Naive B cell (primary cell): ENCODE measurements at regions not wholly inside any gene's neighbourhood (a gene's known extent, or its start where the extent isn't known, plus 50 kb on each side); places are given as distances from the start of the nearest gene placed in this dataset.
"Not testable (repeated sequence)": the region's sequence is repeated elsewhere in the genome, so short reads cannot be mapped to it uniquely, and the experiment has no call there.

Experiments
- ATAC-seq, 2 donors: fragments of 150-1000 bp; cut with Tn5 transposase; 2 replicates each; pipeline ENCODE4 v1.10.0; 2021; ENCODE audit warnings: low read depth in 2 of 2, mild to moderate bottlenecking in 2 of 2, moderate library complexity in 2 of 2
- DNase-seq: peaks from one replicate; pipeline ENCODE4 v3.0.0; 2022
- H3K27ac Mint-ChIP-seq, 6 donors: one replicate each; pipeline ENCODE4 v1.8.0; 2020 to 2022; ENCODE audit warnings: mild to moderate bottlenecking in 6 of 6, mixed read lengths in 6 of 6, moderate library complexity in 5 of 6, inconsistent platforms in 2 of 6
- H3K27me3 Mint-ChIP-seq, 3 donors: one replicate each; pipeline ENCODE4 v1.8.0; 2021 to 2022; ENCODE audit warnings: mixed read lengths in 3 of 3, mild to moderate bottlenecking in 1 of 3
- H3K36me3 Mint-ChIP-seq, 2 donors: one replicate each; pipeline ENCODE4 v1.8.0; 2020 to 2022; ENCODE audit warnings: mixed read lengths in 2 of 2, inconsistent platforms in 1 of 2, mild to moderate bottlenecking in 1 of 2
- H3K4me1 Mint-ChIP-seq, 3 donors: one replicate each; pipeline ENCODE4 v1.8.0; 2020 to 2022; ENCODE audit warnings: mixed read lengths in 3 of 3, inconsistent platforms in 1 of 3, mild to moderate bottlenecking in 1 of 3, moderate library complexity in 1 of 3
- H3K4me3 Mint-ChIP-seq, 8 donors: one replicate each; pipeline ENCODE4 v1.8.0; 2020 to 2022; ENCODE audit warnings: mild to moderate bottlenecking in 8 of 8, mixed read lengths in 8 of 8, moderate library complexity in 8 of 8, inconsistent platforms in 2 of 8
- H3K9me3 Mint-ChIP-seq, 7 donors: one replicate each; pipeline ENCODE4 v1.8.0; 2020 to 2022; ENCODE audit warnings: mixed read lengths in 7 of 7, mild to moderate bottlenecking in 5 of 7, inconsistent platforms in 2 of 7, moderate library complexity in 1 of 7

- Mint-ChIP-seq H3K4me3 (no peak overlapping the region), H3K27ac (no peak overlapping the region)
- ATAC-seq = no peak
Observed at GRCh38 chr9:74120470-74120869, 376.7 kb upstream of the RORB start.

GRCh38 chr9:74122216-74122615 lies 374.9 kb upstream of the RORB start:
- ATAC-seq (no peak), DNase-seq (no peak)
- Mint-ChIP-seq H3K27me3 (no peaks in the 10 kb centered on the region), H3K9me3 (peaks cover 0 to 7% (median 0%) of the 10 kb centered on the region in 7 donors), H3K27ac (no peak overlapping the region), H3K36me3 (no peaks in the 10 kb centered on the region), H3K4me1 (peaks cover 0 to 4% (median 0%) of the 10 kb centered on the region in 3 donors), H3K4me3 (no peak overlapping the region)

More at GRCh38 chr9:74120470-74120869, 376.7 kb upstream of the RORB start:
- Mint-ChIP-seq H3K36me3 (no peaks in the 10 kb centered on the region), H3K9me3 (peaks cover 0 to 7% (median 0%) of the 10 kb centered on the region in 7 donors), H3K27me3 (no peaks in the 10 kb centered on the region), H3K4me1 (no peaks in the 10 kb centered on the region)
- no peak for DNase-seq

- no peak for ATAC-seq
- Mint-ChIP-seq H3K4me3 (no peak overlapping the region), H3K4me1 (peaks cover 0 to 4% (median 0%) of the 10 kb centered on the region in 3 donors), H3K27me3 (no peaks in the 10 kb centered on the region), H3K27ac (no peak overlapping the region), H3K9me3 (peaks cover 0 to 7% (median 0%) of the 10 kb centered on the region in 7 donors), H3K36me3 (no peaks in the 10 kb centered on the region)
- DNase-seq = no peak
Observed at GRCh38 chr9:74122661-74123060, 374.5 kb upstream of the RORB start.

GRCh38 chr9:74125941-74126340 lies 371.2 kb upstream of the RORB start:
- peaks cover 0 to 4% (median 0%) of the 10 kb centered on the region in 3 donors for H3K4me1 Mint-ChIP-seq
- H3K4me3 Mint-ChIP-seq = no peak overlapping the region
- no peak overlapping the region for H3K27ac Mint-ChIP-seq
- DNase-seq (no peak), ATAC-seq (no peak)
- H3K36me3 Mint-ChIP-seq = no peaks in the 10 kb centered on the region
- H3K9me3 Mint-ChIP-seq = peaks cover 0 to 4% (median 0%) of the 10 kb centered on the region in 7 donors
- no peaks in the 10 kb centered on the region for H3K27me3 Mint-ChIP-seq

DNA sequence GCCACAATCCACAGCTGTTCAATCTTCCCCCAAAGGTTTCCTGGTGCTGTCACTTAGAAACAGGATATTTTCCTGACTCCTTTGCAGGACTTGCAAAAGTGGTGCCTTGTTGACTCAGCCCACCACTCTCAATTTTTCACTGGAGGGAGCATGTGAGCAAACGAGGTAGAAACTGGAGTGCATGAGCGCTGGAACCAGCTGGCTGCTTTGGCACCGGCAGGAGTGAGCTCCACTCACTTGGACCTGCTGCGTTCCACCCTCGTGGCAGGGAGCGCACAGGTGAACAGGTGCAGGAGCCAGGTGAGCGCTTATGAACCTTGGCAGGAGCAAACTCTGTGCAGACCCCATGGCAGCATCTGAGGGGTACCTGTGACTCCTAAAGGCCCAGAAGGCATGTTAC lies 364.1 kb upstream of the RORB start:
- H3K4me3 Mint-ChIP-seq = no peak overlapping the region
- DNase-seq = no peak
- H3K9me3 Mint-ChIP-seq = peaks cover 0 to 3% (median 0%) of the 10 kb centered on the region in 7 donors
- H3K36me3 Mint-ChIP-seq = no peaks in the 10 kb centered on the region
- no peaks in the 10 kb centered on the region for H3K27me3 Mint-ChIP-seq
- H3K4me1 Mint-ChIP-seq = no peaks in the 10 kb centered on the region
- no peak overlapping the region for H3K27ac Mint-ChIP-seq
- ATAC-seq = no peak

- Mint-ChIP-seq H3K27ac (no peak overlapping the region), H3K4me1 (no peaks in the 10 kb centered on the region), H3K9me3 (peaks cover 0 to 3% (median 0%) of the 10 kb centered on the region in 7 donors), H3K27me3 (no peaks in the 10 kb centered on the region), H3K4me3 (no peak overlapping the region), H3K36me3 (no peaks in the 10 kb centered on the region)
- no peak for ATAC-seq
- DNase-seq = no peak
Observed at GRCh38 chr9:74133921-74134320, 363.2 kb upstream of the RORB start.

- ATAC-seq (no peak), DNase-seq (no peak)
- Mint-ChIP-seq H3K27me3 (no peaks in the 10 kb centered on the region), H3K36me3 (no peaks in the 10 kb centered on the region), H3K27ac (no peak overlapping the region), H3K9me3 (peaks cover 0 to 4% (median 0%) of the 10 kb centered on the region in 7 donors), H3K4me1 (no peaks in the 10 kb centered on the region), H3K4me3 (no peak overlapping the region)
Observed at GRCh38 chr9:74138182-74138581, 359.0 kb upstream of the RORB start.

- Mint-ChIP-seq H3K27ac (no peak overlapping the region), H3K4me1 (no peaks in the 10 kb centered on the region), H3K36me3 (no peaks in the 10 kb centered on the region), H3K4me3 (no peak overlapping the region), H3K9me3 (peaks cover 0 to 4% (median 0%) of the 10 kb centered on the region in 7 donors), H3K27me3 (peaks cover 0 to 4% (median 0%) of the 10 kb centered on the region in 3 donors)
- no peak for ATAC-seq
- no peak for DNase-seq
Observed at GRCh38 chr9:74140141-74140540, 357.0 kb upstream of the RORB start.

DNA sequence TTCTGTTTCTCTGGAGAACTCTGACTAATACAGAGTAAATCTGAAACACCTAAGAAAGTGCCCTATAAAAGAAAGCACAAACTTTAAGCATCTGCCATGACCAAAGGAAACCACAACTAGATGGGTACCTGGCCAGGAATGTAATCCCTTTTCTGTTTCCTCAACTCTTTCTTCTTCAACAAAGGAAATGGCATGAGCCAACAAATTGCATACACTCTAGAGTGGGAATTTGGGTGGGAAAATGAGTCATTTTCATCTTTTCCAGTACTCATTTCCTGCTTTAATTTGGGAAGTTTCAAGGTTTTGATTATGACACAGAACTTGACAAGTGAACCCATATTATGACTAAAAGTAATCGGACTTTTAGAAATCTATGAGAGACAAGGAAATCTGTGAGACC lies 349.2 kb upstream of the RORB start:
- Mint-ChIP-seq H3K27me3 (peaks cover 0 to 4% (median 0%) of the 10 kb centered on the region in 3 donors), H3K4me1 (no peaks in the 10 kb centered on the region), H3K9me3 (peaks cover 0 to 5% (median 0%) of the 10 kb centered on the region in 7 donors), H3K36me3 (no peaks in the 10 kb centered on the region), H3K4me3 (no peak overlapping the region), H3K27ac (no peak overlapping the region)
- DNase-seq (no peak), ATAC-seq (no peak)

DNA sequence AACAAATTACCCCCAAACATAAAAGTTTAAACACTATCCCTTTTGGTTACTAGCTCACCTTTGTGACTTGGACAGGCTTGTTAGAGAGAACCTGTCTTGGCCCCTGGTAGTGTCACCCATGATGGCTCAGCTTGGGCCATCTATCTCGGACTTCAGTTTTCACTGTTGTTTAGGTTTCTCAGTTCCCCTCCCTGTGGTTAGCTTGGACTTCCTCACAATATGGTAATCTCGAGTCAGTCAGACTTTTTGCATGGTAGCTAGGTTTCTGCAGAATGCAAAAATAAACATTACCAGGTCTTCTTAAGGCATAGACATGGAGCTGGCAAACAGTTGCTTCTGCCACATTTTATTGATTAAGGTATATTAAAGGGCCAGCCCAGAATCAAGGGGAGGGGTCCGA lies 324.3 kb upstream of the RORB start:
- H3K9me3 Mint-ChIP-seq = peaks cover 0 to 14% (median 3%) of the 10 kb centered on the region in 7 donors
- H3K4me3 Mint-ChIP-seq = peak overlapping the region in 3 of 8 donors; percentile 40 to 80 (median 45)
- H3K4me1 Mint-ChIP-seq = peaks cover 0 to 9% (median 9%) of the 10 kb centered on the region in 3 donors
- no peaks in the 10 kb centered on the region for H3K36me3 Mint-ChIP-seq
- no peaks in the 10 kb centered on the region for H3K27me3 Mint-ChIP-seq
- peak in 1 of 2 donors; percentile 45 for ATAC-seq
- peak; percentile 2 for DNase-seq
- H3K27ac Mint-ChIP-seq = peak overlapping the region in 1 of 6 donors; percentile 30

DNA sequence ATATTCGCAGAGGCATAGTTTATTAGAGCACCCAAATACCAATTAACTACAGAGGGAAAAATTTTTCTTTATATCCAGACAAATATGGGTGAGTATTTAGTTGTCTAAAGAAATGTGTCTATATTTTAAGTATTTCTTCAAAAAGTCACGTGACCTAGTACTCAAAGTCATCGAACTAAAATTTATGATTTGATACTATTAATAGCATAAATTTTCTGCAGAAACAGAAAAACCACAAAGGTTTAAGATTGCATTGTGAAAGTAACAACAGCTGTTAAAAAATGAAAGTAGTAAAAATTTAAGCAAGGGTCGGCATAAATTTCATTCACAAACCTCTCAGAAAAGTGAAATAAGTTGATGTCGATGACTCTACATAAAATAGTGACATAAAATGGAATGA lies 323.9 kb upstream of the RORB start:
- DNase-seq = no peak
- Mint-ChIP-seq H3K4me1 (peaks cover 0 to 9% (median 9%) of the 10 kb centered on the region in 3 donors), H3K4me3 (peak overlapping the region in 3 of 8 donors; percentile 40 to 80 (median 45)), H3K36me3 (no peaks in the 10 kb centered on the region), H3K9me3 (peaks cover 0 to 14% (median 3%) of the 10 kb centered on the region in 7 donors), H3K27me3 (no peaks in the 10 kb centered on the region), H3K27ac (no peak overlapping the region)
- ATAC-seq = no peak

GRCh38 chr9:74197771-74198170 lies 299.4 kb upstream of the RORB start:
- not testable (repeated sequence) for H3K27me3 Mint-ChIP-seq

GRCh38 chr9:74205056-74205455 lies 292.1 kb upstream of the RORB start:
- H3K9me3 Mint-ChIP-seq = peaks cover 0 to 5% (median 0%) of the 10 kb centered on the region in 7 donors
- H3K36me3 Mint-ChIP-seq = no peaks in the 10 kb centered on the region
- H3K27ac Mint-ChIP-seq = no peak overlapping the region
- no peaks in the 10 kb centered on the region for H3K27me3 Mint-ChIP-seq
- H3K4me3 Mint-ChIP-seq = no peak overlapping the region
- no peak for ATAC-seq
- no peaks in the 10 kb centered on the region for H3K4me1 Mint-ChIP-seq
- no peak for DNase-seq

More at GRCh38 chr9:74197771-74198170, 299.4 kb upstream of the RORB start:
- H3K36me3 Mint-ChIP-seq, H3K27ac Mint-ChIP-seq, DNase-seq, ATAC-seq, H3K4me1 Mint-ChIP-seq, H3K4me3 Mint-ChIP-seq: not testable (repeated sequence)
- H3K9me3 Mint-ChIP-seq = peaks cover 6 to 21% (median 11%) of the 10 kb centered on the region in 7 donors

DNA sequence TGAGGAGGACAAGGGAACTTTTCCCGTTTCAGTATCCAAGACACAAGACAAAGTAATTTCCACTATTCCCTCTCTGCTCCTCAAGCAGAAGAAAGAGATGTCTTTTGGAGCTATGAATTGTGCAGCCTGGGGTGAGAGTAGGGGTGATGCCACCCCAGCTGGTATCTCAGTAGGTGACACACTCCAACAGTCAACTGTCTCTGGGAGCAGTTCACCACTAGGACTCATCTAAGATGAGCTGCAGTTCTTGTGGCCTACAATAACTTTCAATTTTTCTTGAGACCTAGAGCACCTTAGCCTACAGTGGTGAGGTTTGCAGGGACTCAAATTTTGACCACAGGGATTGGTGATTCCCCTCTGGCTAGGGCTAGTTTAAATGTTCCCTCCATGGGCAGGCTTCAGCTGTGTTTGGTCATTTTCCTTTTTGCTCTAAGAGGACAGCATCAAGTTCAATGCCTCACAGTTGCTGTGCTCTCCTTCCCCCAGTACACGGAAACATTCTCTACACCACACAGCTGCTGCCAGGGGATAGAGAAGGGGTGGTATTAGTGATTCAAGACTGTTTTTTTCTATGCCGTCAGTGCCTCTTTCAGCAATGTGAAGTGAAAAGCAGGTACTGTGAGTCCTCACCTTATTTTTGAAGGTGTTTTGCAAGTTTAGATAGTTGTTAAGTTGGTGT lies 278.6 kb upstream of the RORB start:
- Mint-ChIP-seq H3K4me3 (no peak overlapping the region), H3K27me3 (no peaks in the 10 kb centered on the region), H3K9me3 (peaks cover 0 to 9% (median 0%) of the 10 kb centered on the region in 7 donors), H3K27ac (no peak overlapping the region), H3K4me1 (no peaks in the 10 kb centered on the region), H3K36me3 (no peaks in the 10 kb centered on the region)
- DNase-seq (no peak), ATAC-seq (no peak)
